H9 (cell line): ENCODE measurements at regions not wholly inside any gene's neighbourhood (a gene's known extent, or its start where the extent isn't known, plus 50 kb on each side); places are given as distances from the start of the nearest gene placed in this dataset.

ENCODE experiments used
- DNase-seq: peaks from one replicate; pipeline ENCODE4 v3.0.0-alpha.2; 2017
- H2AFZ ChIP-seq: one replicate; pipeline ENCODE4 v1.6.1; 2013; ENCODE audit warnings: mild to moderate bottlenecking, low read length, control low read depth, moderate library complexity
- H2AK5ac ChIP-seq: 2 replicates; pipeline ENCODE4 v1.6.1; 2013; ENCODE audit warnings: low read length, control low read depth, mixed read lengths; ENCODE audit not compliant: insufficient read length
- H2BK120ac ChIP-seq: one replicate; pipeline ENCODE4 v1.6.1; 2013; ENCODE audit warnings: low read depth, mild to moderate bottlenecking, low read length, control low read depth, inconsistent platforms; ENCODE audit not compliant: poor library complexity, severe bottlenecking
- H2BK12ac ChIP-seq: 2 replicates; pipeline ENCODE4 v1.6.1; 2013; ENCODE audit warnings: low read length, control low read depth, mixed read lengths, low read depth; ENCODE audit not compliant: insufficient read length
- H2BK15ac ChIP-seq: 2 replicates; pipeline ENCODE4 v1.6.1; 2013; ENCODE audit warnings: low read depth, low read length, control low read depth
- H2BK20ac ChIP-seq: one replicate; pipeline ENCODE4 v1.6.1; 2013; ENCODE audit warnings: low read depth, mild to moderate bottlenecking, low read length, control low read depth, inconsistent platforms; ENCODE audit not compliant: poor library complexity, severe bottlenecking
- H2BK5ac ChIP-seq: 2 replicates; pipeline ENCODE4 v1.6.1; 2013; ENCODE audit warnings: low read length, control low read depth, mixed read lengths; ENCODE audit not compliant: insufficient read length
- H3K14ac ChIP-seq: 2 replicates; pipeline ENCODE4 v1.6.1; 2013; ENCODE audit warnings: low read length, control low read depth; ENCODE audit not compliant: insufficient read depth
- H3K18ac ChIP-seq: 2 replicates; pipeline ENCODE4 v1.6.1; 2013; ENCODE audit warnings: low read depth, mild to moderate bottlenecking, mixed read lengths, low read length, control low read depth; ENCODE audit not compliant: insufficient read length
- H3K23ac ChIP-seq: 2 replicates; pipeline ENCODE4 v1.6.1; 2013; ENCODE audit warnings: low read length, control low read depth, mixed read lengths, low read depth; ENCODE audit not compliant: insufficient read length
- H3K23me2 ChIP-seq: 2 replicates; pipeline ENCODE4 v1.6.1; 2013; ENCODE audit warnings: low read depth, mild to moderate bottlenecking, mixed read lengths, low read length, control low read depth; ENCODE audit not compliant: insufficient read length, poor library complexity, severe bottlenecking
- H3K27ac ChIP-seq: 2 replicates; pipeline ENCODE4 v1.5.1; 2013; ENCODE audit warnings: low read length, control low read depth, mixed read lengths, low read depth; ENCODE audit not compliant: insufficient read length
- H3K27me3 ChIP-seq: 2 replicates; pipeline ENCODE4 v1.6.1; 2013; ENCODE audit warnings: low read length, control low read depth, inconsistent platforms; ENCODE audit not compliant: insufficient read depth
- H3K4ac ChIP-seq: 2 replicates; pipeline ENCODE4 v1.6.1; 2013; ENCODE audit warnings: low read depth, mild to moderate bottlenecking, control low read depth, inconsistent platforms, low read length, moderate library complexity
- H3K4me1 ChIP-seq: 2 replicates; pipeline ENCODE4 v1.6.1; 2013; ENCODE audit warnings: low read length, control low read depth, inconsistent platforms; ENCODE audit not compliant: insufficient read depth
- H3K4me2 ChIP-seq: 2 replicates; pipeline ENCODE4 v1.6.1; 2013; ENCODE audit warnings: low read length, control low read depth, mixed read lengths; ENCODE audit not compliant: insufficient read length, insufficient read depth
- H3K56ac ChIP-seq: 2 replicates; pipeline ENCODE4 v1.6.1; 2013; ENCODE audit warnings: low read depth, mild to moderate bottlenecking, mixed read lengths, low read length, control low read depth; ENCODE audit not compliant: insufficient read length
- H3K79me1 ChIP-seq: 2 replicates; pipeline ENCODE4 v1.6.1; 2013; ENCODE audit warnings: low read depth, mild to moderate bottlenecking, moderate library complexity, low read length, control low read depth, inconsistent platforms; ENCODE audit not compliant: insufficient read depth, poor library complexity, severe bottlenecking
- H3K79me2 ChIP-seq: 2 replicates; pipeline ENCODE4 v1.6.1; 2013; ENCODE audit warnings: low read length, control low read depth, inconsistent platforms; ENCODE audit not compliant: insufficient read depth
- H3K9ac ChIP-seq: 2 replicates; pipeline ENCODE4 v1.6.1; 2013; ENCODE audit warnings: low read length, control low read depth, mixed read lengths; ENCODE audit not compliant: insufficient read length; ENCODE audit errors: extremely low read depth
- H3K9me3 ChIP-seq: one replicate; pipeline ENCODE4 v1.6.1; 2013; ENCODE audit warnings: low read depth, low read length, inconsistent platforms; ENCODE audit not compliant: control insufficient read depth
- H3T11ph ChIP-seq: one replicate; pipeline ENCODE4 v1.6.1; 2013; ENCODE audit warnings: mild to moderate bottlenecking, low read length, control low read depth, inconsistent platforms
- H4K20me1 ChIP-seq: one replicate; pipeline ENCODE4 v1.6.1; 2013; ENCODE audit not compliant: control insufficient read depth, insufficient read length, insufficient read depth
- H4K5ac ChIP-seq: 2 replicates; pipeline ENCODE4 v1.6.1; 2013; ENCODE audit warnings: low read depth, mild to moderate bottlenecking, mixed read lengths, low read length, control low read depth; ENCODE audit not compliant: insufficient read length
- H4K8ac ChIP-seq: replicated peaks from 2 replicates; pipeline ENCODE4 v1.6.1; 2013; ENCODE audit warnings: low read length, control low read depth, mixed read lengths, low read depth; ENCODE audit not compliant: insufficient read length
- H4K91ac ChIP-seq: 2 replicates; pipeline ENCODE4 v1.6.1; 2013; ENCODE audit warnings: low read depth, mild to moderate bottlenecking, moderate library complexity, mixed read lengths, low read length, control low read depth; ENCODE audit not compliant: insufficient read length
- H3K27ac Mint-ChIP-seq, 3 experiments: 2 replicates in 2 of 3; 3 replicates in 1 of 3; pipeline ENCODE4 v1.8.0; 2020 to 2021; ENCODE audit warnings: mixed read lengths in 3 of 3, mild to moderate bottlenecking in 1 of 3, moderate library complexity in 1 of 3
- H3K27me3 Mint-ChIP-seq: 2 replicates; pipeline ENCODE4 v1.8.0; 2021; ENCODE audit warnings: low read depth, mild to moderate bottlenecking, moderate library complexity, mixed read lengths
- H3K36me3 Mint-ChIP-seq, 3 experiments: 2 replicates in 2 of 3; 3 replicates in 1 of 3; pipeline ENCODE4 v1.8.0; 2020 to 2021; ENCODE audit warnings: low read depth in 3 of 3, mixed read lengths in 3 of 3; ENCODE audit not compliant: insufficient read depth in 1 of 3
- H3K4me1 Mint-ChIP-seq, 2 experiments: 2 replicates each; pipeline ENCODE4 v1.8.0; 2020; ENCODE audit warnings: mixed read lengths in 2 of 2
- H3K4me3 Mint-ChIP-seq, 2 experiments: 2 replicates in 1 of 2; 3 replicates in 1 of 2; pipeline ENCODE4 v1.8.0; 2020 to 2021; ENCODE audit warnings: mild to moderate bottlenecking in 2 of 2, mixed read lengths in 2 of 2, moderate library complexity in 1 of 2
- H3K9me3 Mint-ChIP-seq, 2 experiments: 2 replicates in 1 of 2; 3 replicates in 1 of 2; pipeline ENCODE4 v1.8.0; 2020; ENCODE audit warnings: mild to moderate bottlenecking in 2 of 2, mixed read lengths in 2 of 2, moderate library complexity in 1 of 2
- WGBS: extraction: QIAGEN DNeasy Blood & Tissue Kit; methylation state at CpG from one replicate; pipeline ENCODE4 v1.1.7; 2013; ENCODE audit warnings: missing lambda C conversion rate, low lambda C conversion rate, mixed read lengths; ENCODE audit not compliant: insufficient read length; ENCODE audit errors: extremely low coverage; 5-methylcytosine and 5-hydroxymethylcytosine counted together
- TF ChIP-seq, protein P1 (sequence below): fragments of 200-600 bp; sonication (generic); conservative IDR thresholded peaks from 3 replicates; pipeline ENCODE4 v1.8.0; 2021; ENCODE audit warnings: antibody characterized with exemption, mild to moderate bottlenecking

- Histone ChIP-seq H2BK15ac (no peak overlapping the region), H2BK5ac (no peak overlapping the region), H3K9ac (no peak overlapping the region), H2AFZ (no peak overlapping the region), H3K4ac (no peak overlapping the region), H2BK12ac (no peak overlapping the region), H3K56ac (no peak overlapping the region), H3K27me3 (no peaks in the 10 kb centered on the region), H3K4me2 (no peak overlapping the region), H3K27ac (no peak overlapping the region), H4K91ac (no peak overlapping the region), H4K5ac (no peak overlapping the region), H3K9me3 (no peaks in the 10 kb centered on the region), H3K14ac (no peak overlapping the region), H3K79me1 (no peaks in the 10 kb centered on the region), H4K8ac (no peak overlapping the region), H3K23ac (no peak overlapping the region), H3K18ac (no peak overlapping the region), H3K4me1 (no peaks in the 10 kb centered on the region), H3K23me2 (no peaks in the 10 kb centered on the region), H4K20me1 (no peaks in the 10 kb centered on the region), H2AK5ac (no peak overlapping the region), H2BK20ac (no peak overlapping the region), H3K79me2 (no peaks in the 10 kb centered on the region), H2BK120ac (no peak overlapping the region), H3T11ph (no peak overlapping the region)
- Mint-ChIP-seq H3K27me3 (peaks cover 34% of the 10 kb centered on the region), H3K4me3 (no peak overlapping the region), H3K4me1 (peaks cover 3 to 8% of the 10 kb centered on the region in 2 experiments; a peak in 3 of 4 replicates), H3K36me3 (no peaks in the 10 kb centered on the region), H3K9me3 (no peaks in the 10 kb centered on the region), H3K27ac (no peak overlapping the region)
- no peak for DNase-seq
- TF ChIP-seq, protein P1, sequence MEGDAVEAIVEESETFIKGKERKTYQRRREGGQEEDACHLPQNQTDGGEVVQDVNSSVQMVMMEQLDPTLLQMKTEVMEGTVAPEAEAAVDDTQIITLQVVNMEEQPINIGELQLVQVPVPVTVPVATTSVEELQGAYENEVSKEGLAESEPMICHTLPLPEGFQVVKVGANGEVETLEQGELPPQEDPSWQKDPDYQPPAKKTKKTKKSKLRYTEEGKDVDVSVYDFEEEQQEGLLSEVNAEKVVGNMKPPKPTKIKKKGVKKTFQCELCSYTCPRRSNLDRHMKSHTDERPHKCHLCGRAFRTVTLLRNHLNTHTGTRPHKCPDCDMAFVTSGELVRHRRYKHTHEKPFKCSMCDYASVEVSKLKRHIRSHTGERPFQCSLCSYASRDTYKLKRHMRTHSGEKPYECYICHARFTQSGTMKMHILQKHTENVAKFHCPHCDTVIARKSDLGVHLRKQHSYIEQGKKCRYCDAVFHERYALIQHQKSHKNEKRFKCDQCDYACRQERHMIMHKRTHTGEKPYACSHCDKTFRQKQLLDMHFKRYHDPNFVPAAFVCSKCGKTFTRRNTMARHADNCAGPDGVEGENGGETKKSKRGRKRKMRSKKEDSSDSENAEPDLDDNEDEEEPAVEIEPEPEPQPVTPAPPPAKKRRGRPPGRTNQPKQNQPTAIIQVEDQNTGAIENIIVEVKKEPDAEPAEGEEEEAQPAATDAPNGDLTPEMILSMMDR = no peak
- WGBS = no CpG with 5 or more reads among the region's 24 CpGs
Observed at GRCh38 chr2:496729-497128, 180.5 kb downstream of the TMEM18 start.
